Fibroblast of lung (primary cell): ENCODE measurements at regions not wholly inside any gene's neighbourhood (a gene's known extent, or its start where the extent isn't known, plus 50 kb on each side); places are given as distances from the start of the nearest gene placed in this dataset.

Source experiments
- DNase-seq, 2 donors: peaks; one replicate each; pipeline versions ENCODE4 v3.0.0 to v3.0.0-alpha.2; 2010; ENCODE audit warnings: low read depth in 2 of 2
- H2AFZ ChIP-seq: 2 replicates; pipeline ENCODE4 v1.5.1; 2012; ENCODE audit warnings: low read length, control low read depth, inconsistent platforms
- H3K27ac ChIP-seq: 2 replicates; pipeline ENCODE4 v1.5.1; 2011; ENCODE audit warnings: low read length, control low read depth; ENCODE audit not compliant: insufficient read depth
- H3K27me3 ChIP-seq: 2 replicates; pipeline ENCODE4 v1.5.1; 2011; ENCODE audit warnings: mild to moderate bottlenecking, low read length; ENCODE audit not compliant: control insufficient read depth, insufficient read depth
- H3K36me3 ChIP-seq: 2 replicates; pipeline ENCODE4 v1.5.1; 2011; ENCODE audit warnings: low read length; ENCODE audit not compliant: control insufficient read depth, insufficient read depth
- H3K4me1 ChIP-seq: 2 replicates; pipeline ENCODE4 v1.5.1; 2011; ENCODE audit warnings: low read length; ENCODE audit not compliant: control insufficient read depth, insufficient read depth; ENCODE audit errors: extremely low read depth
- H3K4me2 ChIP-seq: 2 replicates; pipeline ENCODE4 v1.5.1; 2011; ENCODE audit warnings: low read length, control low read depth; ENCODE audit not compliant: insufficient read depth; ENCODE audit errors: extremely low read depth
- H3K4me3 ChIP-seq, 4 experiments: fragments of 200-600 bp in 1 of 4; sonication (generic) in 1 of 4; replicated peaks in 1 of 4; 2 replicates each; pipeline ENCODE4 v1.5.1; 2011 to 2016; ENCODE audit warnings: low read length in 4 of 4, low read depth in 3 of 4, mild to moderate bottlenecking in 3 of 4, control low read depth in 2 of 4, inconsistent platforms in 1 of 4, mixed read lengths in 1 of 4; ENCODE audit not compliant: insufficient read depth in 1 of 4; ENCODE audit errors: control extremely low read depth in 1 of 4
- H3K79me2 ChIP-seq: 2 replicates; pipeline ENCODE4 v1.5.1; 2012; ENCODE audit warnings: mild to moderate bottlenecking, low read length, inconsistent platforms; ENCODE audit not compliant: control insufficient read depth, insufficient read depth
- H3K9ac ChIP-seq: 2 replicates; pipeline ENCODE4 v1.5.1; 2011; ENCODE audit warnings: mild to moderate bottlenecking, low read length, control low read depth; ENCODE audit not compliant: insufficient read depth
- H3K9me3 ChIP-seq: 2 replicates; pipeline ENCODE4 v1.5.1; 2012; ENCODE audit warnings: low read depth, low read length; ENCODE audit not compliant: control insufficient read depth, insufficient read depth
- H4K20me1 ChIP-seq: 2 replicates; pipeline ENCODE4 v1.5.1; 2011; ENCODE audit warnings: low read length; ENCODE audit not compliant: control insufficient read depth, insufficient read depth; ENCODE audit errors: extremely low read depth
- EZH2 ChIP-seq: IDR thresholded peaks from 2 replicates; pipeline ENCODE4 v1.5.1; 2012; ENCODE audit warnings: low read length, control low read depth, mild to moderate bottlenecking; ENCODE audit errors: missing control alignments
- TF ChIP-seq, protein P1 (sequence below), 2 donors: IDR thresholded peaks in 1 of 2; conservative IDR thresholded peaks in 1 of 2; 1 replicate in 1 of 2; 2 replicates in 1 of 2; pipeline ENCODE4 v1.5.1; 2011 to 2012; ENCODE audit warnings: low read length in 2 of 2, control low read depth in 1 of 2, inconsistent platforms in 1 of 2, low read depth in 1 of 2, mild to moderate bottlenecking in 1 of 2

DNA sequence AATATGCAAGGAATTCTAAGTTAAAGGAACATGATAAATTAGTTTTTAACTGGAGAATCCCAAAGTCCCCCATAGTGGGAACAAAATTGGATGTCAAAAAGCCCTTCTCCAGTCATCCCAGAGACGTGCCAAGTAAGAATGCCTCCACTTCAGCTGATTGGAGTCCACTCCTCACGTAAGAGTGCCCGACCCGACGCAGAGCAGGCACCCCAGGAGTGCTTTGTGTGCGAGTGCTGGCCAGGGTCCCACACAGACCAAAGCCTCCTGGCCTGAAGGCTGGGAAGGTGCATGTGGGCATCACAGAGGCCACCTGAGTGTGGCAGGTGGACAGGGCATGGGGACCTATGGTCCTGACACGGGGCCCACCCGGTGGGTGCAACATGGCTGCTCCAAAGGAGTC, 183.5 kb downstream of the GLI2 start:
- no peak overlapping the region for H2AFZ ChIP-seq
- no peaks in the 10 kb centered on the region for H4K20me1 ChIP-seq
- no peak overlapping the region for H3K9ac ChIP-seq
- no peak overlapping the region for H3K4me3 ChIP-seq
- no peaks in the 10 kb centered on the region for H3K9me3 ChIP-seq
- H3K27ac ChIP-seq, result no peak overlapping the region
- H3K27me3 ChIP-seq, result no peaks in the 10 kb centered on the region
- peaks cover 33% of the 10 kb centered on the region for H3K4me1 ChIP-seq
- peaks cover 2% of the 10 kb centered on the region for H3K36me3 ChIP-seq
- no peak overlapping the region for H3K4me2 ChIP-seq
- TF ChIP-seq, protein P1, sequence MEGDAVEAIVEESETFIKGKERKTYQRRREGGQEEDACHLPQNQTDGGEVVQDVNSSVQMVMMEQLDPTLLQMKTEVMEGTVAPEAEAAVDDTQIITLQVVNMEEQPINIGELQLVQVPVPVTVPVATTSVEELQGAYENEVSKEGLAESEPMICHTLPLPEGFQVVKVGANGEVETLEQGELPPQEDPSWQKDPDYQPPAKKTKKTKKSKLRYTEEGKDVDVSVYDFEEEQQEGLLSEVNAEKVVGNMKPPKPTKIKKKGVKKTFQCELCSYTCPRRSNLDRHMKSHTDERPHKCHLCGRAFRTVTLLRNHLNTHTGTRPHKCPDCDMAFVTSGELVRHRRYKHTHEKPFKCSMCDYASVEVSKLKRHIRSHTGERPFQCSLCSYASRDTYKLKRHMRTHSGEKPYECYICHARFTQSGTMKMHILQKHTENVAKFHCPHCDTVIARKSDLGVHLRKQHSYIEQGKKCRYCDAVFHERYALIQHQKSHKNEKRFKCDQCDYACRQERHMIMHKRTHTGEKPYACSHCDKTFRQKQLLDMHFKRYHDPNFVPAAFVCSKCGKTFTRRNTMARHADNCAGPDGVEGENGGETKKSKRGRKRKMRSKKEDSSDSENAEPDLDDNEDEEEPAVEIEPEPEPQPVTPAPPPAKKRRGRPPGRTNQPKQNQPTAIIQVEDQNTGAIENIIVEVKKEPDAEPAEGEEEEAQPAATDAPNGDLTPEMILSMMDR (conservative IDR thresholded peaks at IDR 0.05 in 1 of 2, IDR thresholded peaks at IDR 0.05 in 1 of 2; ENCODE audit: low read depth in 1 of 2, low read length in 2 of 2), result no peak
- no peak for TF ChIP-seq EZH2
- peaks cover 5% of the 10 kb centered on the region for H3K79me2 ChIP-seq
- no peak for DNase-seq

DNA sequence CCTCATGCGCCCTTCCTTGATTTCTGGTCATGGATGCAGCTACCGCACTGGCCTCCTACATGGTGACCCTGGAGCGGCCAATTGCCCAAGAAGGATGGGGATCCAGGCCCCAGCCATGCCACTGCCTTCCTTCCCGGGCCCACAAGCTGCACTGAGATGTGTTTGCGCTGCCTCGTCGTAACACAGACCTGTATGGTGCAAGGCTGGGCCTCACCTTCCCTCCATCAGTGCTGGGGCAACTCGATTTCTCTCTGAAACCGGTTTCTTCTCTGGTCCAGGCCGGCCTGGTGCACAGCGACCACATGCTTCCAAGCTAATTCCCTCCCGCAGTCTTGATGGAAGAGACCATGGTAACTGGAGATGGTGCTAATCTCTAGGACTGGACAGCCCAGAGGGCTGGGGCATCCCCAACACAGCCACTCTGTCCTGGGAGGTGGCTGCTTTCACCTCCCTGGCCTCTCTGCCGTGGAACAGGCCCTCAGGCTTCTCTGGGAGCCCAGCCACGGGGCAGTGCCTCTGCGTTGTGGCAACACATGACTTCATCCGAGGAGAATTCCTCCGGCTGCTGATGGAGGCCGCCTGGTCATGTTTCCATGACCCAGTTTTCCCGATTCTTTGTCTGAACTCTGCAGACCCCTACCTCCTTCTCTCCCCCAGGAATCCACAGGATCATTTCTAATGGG, 184.2 kb downstream of the GLI2 start:
- Histone ChIP-seq H3K9ac (no peak overlapping the region), H3K27ac (peak overlapping the region; percentile 52), H3K4me3 (no peak overlapping the region)

DNA sequence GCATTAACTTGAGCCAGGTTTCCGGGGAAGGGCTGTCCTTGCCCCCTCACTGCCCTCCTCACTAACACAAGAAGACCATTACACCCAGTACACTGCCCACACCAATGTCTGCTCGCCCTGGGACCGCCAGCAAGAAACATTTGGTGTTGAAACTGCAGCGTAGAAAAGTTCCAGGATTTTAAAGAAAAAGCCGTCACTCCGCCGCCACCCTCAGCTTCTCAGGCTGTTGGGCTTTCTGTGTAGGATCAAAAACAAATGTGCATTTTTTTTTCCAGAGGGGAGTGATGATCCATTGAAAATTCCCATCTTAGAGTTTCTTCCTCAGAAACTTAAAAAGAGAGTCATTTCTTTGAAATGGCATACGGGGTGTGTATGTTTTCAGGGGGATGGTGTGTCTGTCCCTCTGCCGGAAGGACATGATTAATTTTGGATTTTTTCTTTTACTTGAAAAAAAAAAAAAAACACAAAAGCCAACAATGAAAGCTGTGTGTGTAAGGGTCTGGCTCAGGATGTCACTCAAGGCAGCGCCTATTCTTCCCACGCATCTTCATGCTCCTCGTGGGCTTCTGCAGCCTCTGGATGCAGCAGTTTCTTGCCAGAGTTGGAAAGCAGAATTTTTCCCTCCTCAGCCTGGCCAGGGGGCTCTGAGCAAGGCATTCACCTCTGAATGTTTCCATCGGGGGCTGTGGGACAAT, 184.9 kb downstream of the GLI2 start:
- no peak overlapping the region for H3K4me3 ChIP-seq
- H4K20me1 ChIP-seq, result no peaks in the 10 kb centered on the region
- peaks cover 2% of the 10 kb centered on the region for H3K36me3 ChIP-seq
- H3K4me2 ChIP-seq, result peak overlapping the region; percentile 56
- no peaks in the 10 kb centered on the region for H3K27me3 ChIP-seq
- peaks cover 22% of the 10 kb centered on the region for H3K4me1 ChIP-seq
- no peaks in the 10 kb centered on the region for H3K9me3 ChIP-seq
- H3K79me2 ChIP-seq, result peaks cover 5% of the 10 kb centered on the region
- H2AFZ ChIP-seq, result no peak overlapping the region
- no peak overlapping the region for H3K9ac ChIP-seq
- TF ChIP-seq EZH2, result no peak
- TF ChIP-seq, protein P1 (conservative IDR thresholded peaks at IDR 0.05 in 1 of 2, IDR thresholded peaks at IDR 0.05 in 1 of 2; ENCODE audit: low read depth in 1 of 2, low read length in 2 of 2), result no peak
- peak in 1 of 2 donors; percentile 50 for DNase-seq
- peak overlapping the region; percentile 52 for H3K27ac ChIP-seq

More for the DNA sequence above, 184.2 kb downstream of the GLI2 start:
- Histone ChIP-seq H3K27me3 (no peaks in the 10 kb centered on the region), H3K79me2 (peaks cover 5% of the 10 kb centered on the region), H3K36me3 (peaks cover 2% of the 10 kb centered on the region), H2AFZ (no peak overlapping the region), H3K4me1 (peaks cover 27% of the 10 kb centered on the region), H3K9me3 (no peaks in the 10 kb centered on the region), H3K4me2 (peak overlapping the region; percentile 56), H4K20me1 (no peaks in the 10 kb centered on the region)
- DNase-seq, result peak; percentile 77 to 87
- TF ChIP-seq, protein P1 (conservative IDR thresholded peaks at IDR 0.05 in 1 of 2, IDR thresholded peaks at IDR 0.05 in 1 of 2; ENCODE audit: low read depth in 1 of 2, low read length in 2 of 2), result no peak
